HFFc6 (cell line): ENCODE measurements at regions not wholly inside any gene's neighbourhood (a gene's known extent, or its start where the extent isn't known, plus 50 kb on each side); places are given as distances from the start of the nearest gene placed in this dataset.

ENCODE experiments used
- DNase-seq: peaks from one replicate; pipeline ENCODE4 v3.0.0-alpha.2; 2018
- H3K27ac Mint-ChIP-seq: 2 replicates; pipeline ENCODE4 v1.8.0; 2020; ENCODE audit warnings: mild to moderate bottlenecking, mixed read lengths
- H3K27me3 Mint-ChIP-seq: 2 replicates; pipeline ENCODE4 v1.8.0; 2021; ENCODE audit warnings: mild to moderate bottlenecking, moderate library complexity, mixed read lengths; ENCODE audit not compliant: insufficient read depth
- H3K36me3 Mint-ChIP-seq: 2 replicates; pipeline ENCODE4 v1.8.0; 2021; ENCODE audit warnings: low read depth, mixed read lengths
- H3K4me1 Mint-ChIP-seq: 2 replicates; pipeline ENCODE4 v1.8.0; 2020; ENCODE audit warnings: low read depth, mixed read lengths
- H3K4me3 Mint-ChIP-seq: 2 replicates; pipeline ENCODE4 v1.8.0; 2020; ENCODE audit warnings: mild to moderate bottlenecking, moderate library complexity, mixed read lengths
- H3K9me3 Mint-ChIP-seq: 2 replicates; pipeline ENCODE4 v1.8.0; 2020; ENCODE audit warnings: mild to moderate bottlenecking, mixed read lengths
- CTCF ChIP-seq: fragments of 200-600 bp; sonication (generic); IDR thresholded peaks from 2 replicates; pipeline ENCODE4 v1.5.0; 2021; ENCODE audit warnings: antibody characterized with exemption, mild to moderate bottlenecking

GRCh38 chr3:22916933-22917332 lies 286.2 kb upstream of the UBE2E2 start:
- no peak for TF ChIP-seq CTCF

GRCh38 chr3:22920006-22920405 lies 283.1 kb upstream of the UBE2E2 start:
- Mint-ChIP-seq H3K27ac (no peak overlapping the region), H3K9me3 (peaks cover 5% of the 10 kb centered on the region; the same call in 1 of the 2 replicates), H3K4me3 (no peak overlapping the region), H3K36me3 (no peaks in the 10 kb centered on the region), H3K27me3 (no peaks in the 10 kb centered on the region), H3K4me1 (no peaks in the 10 kb centered on the region)
- no peak for TF ChIP-seq CTCF
- no peak for DNase-seq

More at GRCh38 chr3:22916933-22917332, 286.2 kb upstream of the UBE2E2 start:
- Mint-ChIP-seq H3K4me3 (no peak overlapping the region), H3K27ac (no peak overlapping the region), H3K9me3 (peaks cover 11% of the 10 kb centered on the region), H3K36me3 (no peaks in the 10 kb centered on the region), H3K4me1 (no peaks in the 10 kb centered on the region), H3K27me3 (no peaks in the 10 kb centered on the region)
- DNase-seq = no peak

- H3K36me3 Mint-ChIP-seq = no peaks in the 10 kb centered on the region
- no peak for DNase-seq
- TF ChIP-seq CTCF = peak; percentile 61
- no peaks in the 10 kb centered on the region for H3K27me3 Mint-ChIP-seq
- no peaks in the 10 kb centered on the region for H3K9me3 Mint-ChIP-seq
- H3K27ac Mint-ChIP-seq = no peak overlapping the region
- no peak overlapping the region for H3K4me3 Mint-ChIP-seq
- no peaks in the 10 kb centered on the region for H3K4me1 Mint-ChIP-seq
Observed at GRCh38 chr3:22922317-22922716, 280.8 kb upstream of the UBE2E2 start.

GRCh38 chr3:22923711-22924110 lies 279.4 kb upstream of the UBE2E2 start:
- DNase-seq = no peak
- Mint-ChIP-seq H3K27me3 (no peaks in the 10 kb centered on the region), H3K27ac (no peak overlapping the region), H3K9me3 (no peaks in the 10 kb centered on the region), H3K36me3 (no peaks in the 10 kb centered on the region), H3K4me3 (no peak overlapping the region), H3K4me1 (no peaks in the 10 kb centered on the region)
- TF ChIP-seq CTCF = no peak

GRCh38 chr3:22928216-22929110 lies 274.7 kb upstream of the UBE2E2 start:
- H3K4me1 Mint-ChIP-seq = no peaks in the 10 kb centered on the region
- H3K4me3 Mint-ChIP-seq = no peak overlapping the region
- DNase-seq = no peak
- no peaks in the 10 kb centered on the region for H3K27me3 Mint-ChIP-seq
- no peaks in the 10 kb centered on the region for H3K36me3 Mint-ChIP-seq
- TF ChIP-seq CTCF = no peak
- H3K9me3 Mint-ChIP-seq = no peaks in the 10 kb centered on the region
- H3K27ac Mint-ChIP-seq = no peak overlapping the region
